HepG2 (cell line): ENCODE measurements at regions not wholly inside any gene's neighbourhood (a gene's known extent, or its start where the extent isn't known, plus 50 kb on each side); places are given as distances from the start of the nearest gene placed in this dataset.

Source experiments
- ATAC-seq: fragments of 200-7000 bp; cut with Tn5 transposase; 3 replicates; pipeline ENCODE4 v1.9.1; 2020; ENCODE audit warnings: mild to moderate bottlenecking, moderate library complexity
- BruUV-seq: library from RNA; stranded (reverse); fragments of 400-500 nt; replicated peaks from 2 replicates; lab custom pipeline; 2021; lab: Mats Ljungman, UMichigan
- CTCF ChIA-PET: fragments of 300-600 bp; formaldehyde crosslinking; extraction: SDS; loops from one replicate; lab custom pipeline; 2021; ENCODE audit warnings: low total read pairs, inconsistent platforms, low intra/inter-chr PET ratio; lab: Yijun Ruan, JAX
- POLR2A ChIA-PET: fragments of 350-600 bp; sonication (Branson Sonifier 250); formaldehyde crosslinking; loops from one replicate; lab custom pipeline; 2020; ENCODE audit warnings: antibody characterized with exemption, inconsistent platforms; lab: Yijun Ruan, JAX
- DNase-seq: peaks from one replicate; pipeline ENCODE4 v3.0.0-alpha.2; 2015; ENCODE audit warnings: low spot score
- FAIRE-seq: peaks from 3 replicates; lab custom pipeline; 2011; peaks lifted over from hg19 to GRCh38; lab: Jason Lieb, UNC
- H2AFZ ChIP-seq: one replicate; pipeline ENCODE4 v1.6.1; 2011; ENCODE audit warnings: low read length, inconsistent platforms
- H3K27ac ChIP-seq: fragments of 300-600 bp; 3 replicates; pipeline ENCODE4 v1.8.0; 2011; ENCODE audit warnings: mixed run types, mild to moderate bottlenecking, mixed read lengths, low read length, inconsistent platforms; ENCODE audit not compliant: insufficient read depth; ENCODE audit errors: extremely low read length
- H3K27me3 ChIP-seq, 2 experiments: fragments of 200-600 bp in 1 of 2; 2 replicates in 1 of 2; 3 replicates in 1 of 2; pipeline versions ENCODE4 v1.6.0 to v1.8.0; 2011; ENCODE audit warnings: low read length in 2 of 2, mild to moderate bottlenecking in 2 of 2, moderate library complexity in 2 of 2, inconsistent platforms in 1 of 2; ENCODE audit not compliant: insufficient read depth in 2 of 2, control insufficient read depth in 1 of 2
- H3K36me3 ChIP-seq, 2 experiments: fragments of 200-600 bp in 1 of 2; replicated peaks in 1 of 2; 2 replicates in 1 of 2; 3 replicates in 1 of 2; pipeline versions ENCODE4 v1.5.1 to v1.8.0; 2011; ENCODE audit warnings: low read length in 2 of 2, inconsistent platforms in 1 of 2; ENCODE audit not compliant: insufficient read depth in 2 of 2, control insufficient read depth in 1 of 2
- H3K4me1 ChIP-seq: 2 replicates; pipeline ENCODE4 v1.5.1; 2012; ENCODE audit warnings: low read length, inconsistent platforms; ENCODE audit not compliant: insufficient read depth
- H3K4me2 ChIP-seq: 2 replicates; pipeline ENCODE4 v1.6.0; 2011; ENCODE audit warnings: low read depth, low read length, inconsistent platforms
- H3K4me3 ChIP-seq, 3 experiments: fragments of 200-600 bp in 1 of 3; sonication (generic), shearing (Covaris generic) in 1 of 3; replicated peaks in 1 of 3; 2 replicates each; pipeline ENCODE4 v1.5.1; 2011 to 2016; ENCODE audit warnings: low read length in 3 of 3, inconsistent platforms in 2 of 3, low read depth in 2 of 3, mild to moderate bottlenecking in 2 of 3, control low read depth in 1 of 3, mixed read lengths in 1 of 3; ENCODE audit not compliant: insufficient read depth in 1 of 3
- H3K79me2 ChIP-seq: one replicate; pipeline ENCODE4 v1.6.1; 2011; ENCODE audit warnings: low read length, inconsistent platforms; ENCODE audit not compliant: insufficient read depth
- H3K9ac ChIP-seq: 2 replicates; pipeline ENCODE4 v1.6.0; 2011; ENCODE audit warnings: mild to moderate bottlenecking, low read depth, low read length, inconsistent platforms; ENCODE audit not compliant: insufficient read depth
- H3K9me3 ChIP-seq: 2 replicates; pipeline ENCODE4 v1.5.1; 2012; ENCODE audit warnings: mild to moderate bottlenecking, low read length
- H4K20me1 ChIP-seq: 2 replicates; pipeline ENCODE4 v1.6.0; 2011; ENCODE audit warnings: inconsistent platforms, mild to moderate bottlenecking, low read length, moderate library complexity; ENCODE audit not compliant: insufficient read depth
- JUN ChIP-seq: sonication (generic); formaldehyde crosslinking; IDR thresholded peaks from 2 replicates; pipeline ENCODE4 v1.4.0; 2020; ENCODE audit warnings: mild to moderate bottlenecking, missing genetic modification reagents
- KDM1A ChIP-seq: IDR thresholded peaks from 2 replicates; pipeline ENCODE4 v1.6.1; 2016; ENCODE audit warnings: missing compliant biosample characterization
- KDM3A ChIP-seq: IDR thresholded peaks from 2 replicates; pipeline ENCODE4 v1.6.1; 2018; ENCODE audit warnings: low read depth, missing compliant biosample characterization
- KLF16 ChIP-seq, 2 experiments: sonication (generic) in 1 of 2; formaldehyde crosslinking in 1 of 2; IDR thresholded peaks; 2 replicates each; pipeline versions ENCODE4 v1.6.1 to v1.8.0; 2016 to 2023; ENCODE audit warnings: missing genetic modification reagents in 2 of 2, missing compliant biosample characterization in 1 of 2
- MIER2 ChIP-seq: IDR thresholded peaks from 2 replicates; pipeline ENCODE4 v1.6.1; 2016; ENCODE audit warnings: missing biosample characterization, missing genetic modification reagents
- MIXL1 ChIP-seq: IDR thresholded peaks from 2 replicates; pipeline ENCODE4 v1.6.1; 2016
- ZMYM4 ChIP-seq: sonication (generic); formaldehyde crosslinking; IDR thresholded peaks from 2 replicates; pipeline ENCODE4 v1.8.1; 2023; ENCODE audit warnings: mild to moderate bottlenecking, missing genetic modification reagents
- ZNF276 ChIP-seq: sonication (generic); formaldehyde crosslinking; IDR thresholded peaks from 2 replicates; pipeline ENCODE4 v1.4.0; 2020; ENCODE audit warnings: mild to moderate bottlenecking, low read depth, missing genetic modification reagents
- ZNF598 ChIP-seq: sonication (generic); formaldehyde crosslinking; IDR thresholded peaks from 2 replicates; pipeline ENCODE4 v1.5.1; 2020; ENCODE audit warnings: mild to moderate bottlenecking, missing genetic modification reagents, borderline replicate concordance
- ZNF605 ChIP-seq: sonication (generic); formaldehyde crosslinking; IDR thresholded peaks from 2 replicates; pipeline ENCODE4 v1.8.0; 2022; ENCODE audit warnings: mild to moderate bottlenecking, missing genetic modification reagents
- WGBS: methylation state at CpG from one replicate; pipeline ENCODE4 v1.1.6; 2017; ENCODE audit warnings: low lambda C conversion rate; 5-methylcytosine and 5-hydroxymethylcytosine counted together
- in situ Hi-C: cut with HindIII; loops from 2 replicates; pipeline ENCODE4 v1.10.0; 2017; ENCODE audit warnings: low pct_unique_long_range_greater_than_20kb; ENCODE audit not compliant: extremely low pct_ligation_motif_present
- intact Hi-C: fragments of 100-400 bp; cut with micrococcal nuclease; formaldehyde crosslinking; loops from one replicate; pipeline ENCODE4 v1.10.0; 2022; ENCODE audit not compliant: unreplicated experiment
- TF ChIP-seq, protein P1 (sequence below), 2 experiments: sonication (generic) in 1 of 2; formaldehyde crosslinking in 1 of 2; IDR thresholded peaks; 2 replicates each; pipeline versions ENCODE4 v1.4.0 to v1.6.1; 2018 to 2020; ENCODE audit warnings: missing genetic modification reagents in 2 of 2, borderline replicate concordance in 1 of 2, low read depth in 1 of 2, mild to moderate bottlenecking in 1 of 2, missing biosample characterization in 1 of 2
- TF ChIP-seq, protein P2 (sequence below), 2 experiments: fragments of 450-650 bp in 1 of 2; sonication (generic) in 1 of 2; formaldehyde crosslinking in 1 of 2; IDR thresholded peaks; 2 replicates each; pipeline versions ENCODE4 v1.6.1 to v1.8.0; 2016 to 2022; ENCODE audit warnings: antibody characterized with exemption in 1 of 2, mild to moderate bottlenecking in 1 of 2, missing genetic modification reagents in 1 of 2

GRCh38 chr18:43680096-43680495 lies 402.8 kb upstream of the SYT4 start (continued):
- no peak for TF ChIP-seq JUN (CRISPR knock-in tag)
- TF ChIP-seq ZNF598 (CRISPR knock-in tag): no peak
- TF ChIP-seq ZNF276 (CRISPR knock-in tag): no peak
- no peak for TF ChIP-seq MIXL1
- TF ChIP-seq KLF16 (CRISPR knock-in tag; IDR thresholded peaks at IDR 0.05): no peak
- TF ChIP-seq, protein P1, sequence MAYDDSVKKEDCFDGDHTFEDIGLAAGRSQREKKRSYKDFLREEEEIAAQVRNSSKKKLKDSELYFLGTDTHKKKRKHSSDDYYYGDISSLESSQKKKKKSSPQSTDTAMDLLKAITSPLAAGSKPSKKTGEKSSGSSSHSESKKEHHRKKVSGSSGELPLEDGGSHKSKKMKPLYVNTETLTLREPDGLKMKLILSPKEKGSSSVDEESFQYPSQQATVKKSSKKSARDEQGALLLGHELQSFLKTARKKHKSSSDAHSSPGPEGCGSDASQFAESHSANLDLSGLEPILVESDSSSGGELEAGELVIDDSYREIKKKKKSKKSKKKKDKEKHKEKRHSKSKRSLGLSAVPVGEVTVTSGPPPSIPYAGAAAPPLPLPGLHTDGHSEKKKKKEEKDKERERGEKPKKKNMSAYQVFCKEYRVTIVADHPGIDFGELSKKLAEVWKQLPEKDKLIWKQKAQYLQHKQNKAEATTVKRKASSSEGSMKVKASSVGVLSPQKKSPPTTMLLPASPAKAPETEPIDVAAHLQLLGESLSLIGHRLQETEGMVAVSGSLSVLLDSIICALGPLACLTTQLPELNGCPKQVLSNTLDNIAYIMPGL (CRISPR knock-in tag; IDR thresholded peaks at IDR 0.05; ENCODE audit: borderline replicate concordance in 1 of 2, low read depth in 1 of 2): no peak

GRCh38 chr18:43681661-43682060 lies 404.4 kb upstream of the SYT4 start:
- in situ Hi-C loops (no loop called here), intact Hi-C loops (no loop called here)
- Histone ChIP-seq H2AFZ (no peak overlapping the region), H3K4me1 (no peaks in the 10 kb centered on the region), H3K4me2 (no peak overlapping the region), H3K9ac (no peak overlapping the region), H3K9me3 (peaks cover 53% of the 10 kb centered on the region), H3K27me3 (no peaks in the 10 kb centered on the region), H3K4me3 (no peak overlapping the region), H3K36me3 (no peaks in the 10 kb centered on the region), H3K79me2 (no peaks in the 10 kb centered on the region), H4K20me1 (no peaks in the 10 kb centered on the region), H3K27ac (no peak overlapping the region)
- CTCF ChIA-PET: no interaction called here
- no TSS peak for BruUV-seq
- FAIRE-seq (no peak), DNase-seq (no peak), ATAC-seq (no peak)
- POLR2A ChIA-PET: no interaction called here
- 34% methylated on average over 5 of the region's 5 CpGs for WGBS
- TF ChIP-seq, protein P2, sequence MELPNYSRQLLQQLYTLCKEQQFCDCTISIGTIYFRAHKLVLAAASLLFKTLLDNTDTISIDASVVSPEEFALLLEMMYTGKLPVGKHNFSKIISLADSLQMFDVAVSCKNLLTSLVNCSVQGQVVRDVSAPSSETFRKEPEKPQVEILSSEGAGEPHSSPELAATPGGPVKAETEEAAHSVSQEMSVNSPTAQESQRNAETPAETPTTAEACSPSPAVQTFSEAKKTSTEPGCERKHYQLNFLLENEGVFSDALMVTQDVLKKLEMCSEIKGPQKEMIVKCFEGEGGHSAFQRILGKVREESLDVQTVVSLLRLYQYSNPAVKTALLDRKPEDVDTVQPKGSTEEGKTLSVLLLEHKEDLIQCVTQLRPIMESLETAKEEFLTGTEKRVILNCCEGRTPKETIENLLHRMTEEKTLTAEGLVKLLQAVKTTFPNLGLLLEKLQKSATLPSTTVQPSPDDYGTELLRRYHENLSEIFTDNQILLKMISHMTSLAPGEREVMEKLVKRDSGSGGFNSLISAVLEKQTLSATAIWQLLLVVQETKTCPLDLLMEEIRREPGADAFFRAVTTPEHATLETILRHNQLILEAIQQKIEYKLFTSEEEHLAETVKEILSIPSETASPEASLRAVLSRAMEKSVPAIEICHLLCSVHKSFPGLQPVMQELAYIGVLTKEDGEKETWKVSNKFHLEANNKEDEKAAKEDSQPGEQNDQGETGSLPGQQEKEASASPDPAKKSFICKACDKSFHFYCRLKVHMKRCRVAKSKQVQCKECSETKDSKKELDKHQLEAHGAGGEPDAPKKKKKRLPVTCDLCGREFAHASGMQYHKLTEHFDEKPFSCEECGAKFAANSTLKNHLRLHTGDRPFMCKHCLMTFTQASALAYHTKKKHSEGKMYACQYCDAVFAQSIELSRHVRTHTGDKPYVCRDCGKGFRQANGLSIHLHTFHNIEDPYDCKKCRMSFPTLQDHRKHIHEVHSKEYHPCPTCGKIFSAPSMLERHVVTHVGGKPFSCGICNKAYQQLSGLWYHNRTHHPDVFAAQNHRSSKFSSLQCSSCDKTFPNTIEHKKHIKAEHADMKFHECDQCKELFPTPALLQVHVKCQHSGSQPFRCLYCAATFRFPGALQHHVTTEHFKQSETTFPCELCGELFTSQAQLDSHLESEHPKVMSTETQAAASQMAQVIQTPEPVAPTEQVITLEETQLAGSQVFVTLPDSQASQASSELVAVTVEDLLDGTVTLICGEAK (IDR thresholded peaks at IDR 0.05): no peak
- TF ChIP-seq, protein P2 (CRISPR knock-in tag; IDR thresholded peaks at IDR 0.05): no peak
- no peak for TF ChIP-seq KDM3A
- no peak for TF ChIP-seq KDM1A (CRISPR knock-in tag)
- TF ChIP-seq ZNF605: no peak
- TF ChIP-seq MIER2 (CRISPR knock-in tag): no peak
- TF ChIP-seq ZMYM4 (CRISPR knock-in tag): no peak
